Kidney epithelial cell (primary cell): ENCODE measurements at regions not wholly inside any gene's neighbourhood (a gene's known extent, or its start where the extent isn't known, plus 50 kb on each side); places are given as distances from the start of the nearest gene placed in this dataset.

Experiments used
- DNase-seq: peaks from one replicate; pipeline ENCODE4 v3.0.0-alpha.2; 2010; ENCODE audit warnings: low read depth
- H3K27me3 ChIP-seq: 2 replicates; pipeline ENCODE4 v1.6.0; 2011; ENCODE audit warnings: low read length; ENCODE audit not compliant: control insufficient read depth, insufficient read depth
- H3K36me3 ChIP-seq: 2 replicates; pipeline ENCODE4 v1.5.1; 2011; ENCODE audit warnings: low read length; ENCODE audit not compliant: control insufficient read depth, insufficient read depth
- H3K4me3 ChIP-seq: 2 replicates; pipeline ENCODE4 v1.5.1; 2011; ENCODE audit warnings: low read depth, mild to moderate bottlenecking, control low read depth, low read length
- TF ChIP-seq, protein P1 (sequence below): IDR thresholded peaks from 2 replicates; pipeline ENCODE4 v1.5.1; 2011; ENCODE audit warnings: mild to moderate bottlenecking, moderate library complexity, low read length, control low read depth, inconsistent platforms; ENCODE audit not compliant: insufficient read depth, poor library complexity, severe bottlenecking

- TF ChIP-seq, protein P1, sequence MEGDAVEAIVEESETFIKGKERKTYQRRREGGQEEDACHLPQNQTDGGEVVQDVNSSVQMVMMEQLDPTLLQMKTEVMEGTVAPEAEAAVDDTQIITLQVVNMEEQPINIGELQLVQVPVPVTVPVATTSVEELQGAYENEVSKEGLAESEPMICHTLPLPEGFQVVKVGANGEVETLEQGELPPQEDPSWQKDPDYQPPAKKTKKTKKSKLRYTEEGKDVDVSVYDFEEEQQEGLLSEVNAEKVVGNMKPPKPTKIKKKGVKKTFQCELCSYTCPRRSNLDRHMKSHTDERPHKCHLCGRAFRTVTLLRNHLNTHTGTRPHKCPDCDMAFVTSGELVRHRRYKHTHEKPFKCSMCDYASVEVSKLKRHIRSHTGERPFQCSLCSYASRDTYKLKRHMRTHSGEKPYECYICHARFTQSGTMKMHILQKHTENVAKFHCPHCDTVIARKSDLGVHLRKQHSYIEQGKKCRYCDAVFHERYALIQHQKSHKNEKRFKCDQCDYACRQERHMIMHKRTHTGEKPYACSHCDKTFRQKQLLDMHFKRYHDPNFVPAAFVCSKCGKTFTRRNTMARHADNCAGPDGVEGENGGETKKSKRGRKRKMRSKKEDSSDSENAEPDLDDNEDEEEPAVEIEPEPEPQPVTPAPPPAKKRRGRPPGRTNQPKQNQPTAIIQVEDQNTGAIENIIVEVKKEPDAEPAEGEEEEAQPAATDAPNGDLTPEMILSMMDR, result no peak
- Histone ChIP-seq H3K4me3 (no peak overlapping the region), H3K36me3 (no peaks in the 10 kb centered on the region), H3K27me3 (no peaks in the 10 kb centered on the region)
- no peak for DNase-seq
Measured at GRCh38 chr13:55669051-55669450, 1471.7 kb upstream of the PRR20A start.

GRCh38 chr13:55673910-55674309 is 1466.8 kb upstream of the PRR20A start:
- no peak for DNase-seq

GRCh38 chr13:55682776-55683175 is 1457.9 kb upstream of the PRR20A start:
- TF ChIP-seq, protein P1, result no peak
- DNase-seq, result no peak
- Histone ChIP-seq H3K36me3 (no peaks in the 10 kb centered on the region), H3K27me3 (no peaks in the 10 kb centered on the region), H3K4me3 (no peak overlapping the region)

More at GRCh38 chr13:55673910-55674309, 1466.8 kb upstream of the PRR20A start:
- TF ChIP-seq, protein P1, result no peak
- no peaks in the 10 kb centered on the region for H3K36me3 ChIP-seq
- no peak overlapping the region for H3K4me3 ChIP-seq
- no peaks in the 10 kb centered on the region for H3K27me3 ChIP-seq

DNA sequence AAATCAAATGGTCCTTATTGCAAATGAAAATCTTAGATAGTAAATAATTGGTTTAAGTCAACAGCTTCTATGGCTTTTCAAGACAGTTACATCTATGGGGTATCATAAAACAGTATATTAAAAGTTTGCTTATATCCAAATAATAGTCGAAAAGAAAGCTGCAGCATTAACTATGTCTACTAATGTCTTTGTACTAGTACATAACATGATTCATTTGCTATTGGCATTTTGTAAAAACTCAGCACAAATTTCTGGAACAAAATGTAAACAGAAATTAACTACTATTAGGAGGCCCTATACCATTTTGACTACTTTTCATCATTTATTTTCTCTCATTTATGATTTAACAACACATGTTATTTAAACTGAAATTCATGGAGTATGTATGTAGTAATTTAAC is 1435.2 kb upstream of the PRR20A start:
- TF ChIP-seq, protein P1, result no peak
- Histone ChIP-seq H3K36me3 (no peaks in the 10 kb centered on the region), H3K4me3 (no peak overlapping the region), H3K27me3 (no peaks in the 10 kb centered on the region)
- DNase-seq, result no peak

GRCh38 chr13:55705971-55706370 is 1434.7 kb upstream of the PRR20A start:
- no peaks in the 10 kb centered on the region for H3K36me3 ChIP-seq
- DNase-seq, result no peak
- no peaks in the 10 kb centered on the region for H3K27me3 ChIP-seq
- no peak overlapping the region for H3K4me3 ChIP-seq
- TF ChIP-seq, protein P1, result no peak

- DNase-seq, result no peak
- Histone ChIP-seq H3K36me3 (no peaks in the 10 kb centered on the region), H3K27me3 (no peaks in the 10 kb centered on the region), H3K4me3 (no peak overlapping the region)
- TF ChIP-seq, protein P1, result no peak
Measured at GRCh38 chr13:55714120-55714519, 1426.6 kb upstream of the PRR20A start.
